ENCODE measurements at regions not wholly inside any gene's neighbourhood (a gene's known extent, or its start where the extent isn't known, plus 50 kb on each side); places are given as distances from the start of the nearest gene placed in this dataset.

GRCh38 chr12:67855103-67855502 is 134.1 kb upstream of the IFNG-AS1 start:
- TF ChIP-seq HIVEP1 (CRISPR knock-in tag; IDR thresholded peaks at IDR 0.05) (no peak), BORCS8-MEF2B (CRISPR knock-in tag; IDR thresholded peaks at IDR 0.05) (no peak), HDAC6 (IDR thresholded peaks at IDR 0.05; ENCODE audit: low read depth, low read length) (no peak), ZSCAN25 (CRISPR knock-in tag; IDR thresholded peaks at IDR 0.05) (no peak), TBP (CRISPR knock-in tag; IDR thresholded peaks at IDR 0.05) (no peak), TCF7 (IDR thresholded peaks at IDR 0.05; ENCODE audit: low read depth) (no peak)
- TF ChIP-seq, protein P1, sequence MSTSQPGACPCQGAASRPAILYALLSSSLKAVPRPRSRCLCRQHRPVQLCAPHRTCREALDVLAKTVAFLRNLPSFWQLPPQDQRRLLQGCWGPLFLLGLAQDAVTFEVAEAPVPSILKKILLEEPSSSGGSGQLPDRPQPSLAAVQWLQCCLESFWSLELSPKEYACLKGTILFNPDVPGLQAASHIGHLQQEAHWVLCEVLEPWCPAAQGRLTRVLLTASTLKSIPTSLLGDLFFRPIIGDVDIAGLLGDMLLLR (CRISPR knock-in tag; IDR thresholded peaks at IDR 0.05): no peak
- TF ChIP-seq, protein P2, sequence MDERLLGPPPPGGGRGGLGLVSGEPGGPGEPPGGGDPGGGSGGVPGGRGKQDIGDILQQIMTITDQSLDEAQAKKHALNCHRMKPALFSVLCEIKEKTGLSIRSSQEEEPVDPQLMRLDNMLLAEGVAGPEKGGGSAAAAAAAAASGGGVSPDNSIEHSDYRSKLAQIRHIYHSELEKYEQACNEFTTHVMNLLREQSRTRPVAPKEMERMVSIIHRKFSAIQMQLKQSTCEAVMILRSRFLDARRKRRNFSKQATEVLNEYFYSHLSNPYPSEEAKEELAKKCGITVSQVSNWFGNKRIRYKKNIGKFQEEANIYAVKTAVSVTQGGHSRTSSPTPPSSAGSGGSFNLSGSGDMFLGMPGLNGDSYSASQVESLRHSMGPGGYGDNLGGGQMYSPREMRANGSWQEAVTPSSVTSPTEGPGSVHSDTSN (CRISPR knock-in tag; IDR thresholded peaks at IDR 0.05): no peak
